Heart right ventricle (tissue), 16 donors: ENCODE measurements at regions not wholly inside any gene's neighbourhood (a gene's known extent, or its start where the extent isn't known, plus 50 kb on each side); places are given as distances from the start of the nearest gene placed in this dataset.

Experiments
- ATAC-seq, 8 donors: fragments of 200-7000 bp; cut with Tn5 transposase; one replicate each; pipeline ENCODE4 v1.9.1; 2020; ENCODE audit warnings: mild to moderate bottlenecking in 8 of 8, moderate library complexity in 8 of 8, moderate number of reproducible peaks in 1 of 8
- DNase-seq, 2 donors: peaks; one replicate each; pipeline ENCODE4 v3.0.0-alpha.2; 2020
- H3K27ac ChIP-seq, 10 donors: fragments of 200-600 bp; sonication (generic) in 2 of 10; one replicate each; pipeline versions ENCODE4 v1.5.0 to v1.8.0; 2020 to 2022; ENCODE audit warnings: mild to moderate bottlenecking in 3 of 10
- H3K27me3 ChIP-seq, 7 donors: fragments of 200-600 bp; one replicate each; pipeline ENCODE4 v1.8.0; 2021 to 2022; ENCODE audit warnings: mild to moderate bottlenecking in 2 of 7
- H3K36me3 ChIP-seq, 9 donors: fragments of 200-600 bp; sonication (generic) in 1 of 9; one replicate each; pipeline versions ENCODE4 v1.5.0 to v1.8.0; 2020 to 2022; ENCODE audit warnings: mild to moderate bottlenecking in 2 of 9
- H3K4me1 ChIP-seq, 9 donors: fragments of 200-600 bp; sonication (generic) in 1 of 9; one replicate each; pipeline versions ENCODE4 v1.5.0 to v1.8.0; 2020 to 2022; ENCODE audit warnings: mild to moderate bottlenecking in 4 of 9
- H3K4me3 ChIP-seq, 10 donors: fragments of 200-600 bp; sonication (generic) in 2 of 10; one replicate each; pipeline versions ENCODE4 v1.5.0 to v1.8.0; 2020 to 2022; ENCODE audit warnings: mild to moderate bottlenecking in 7 of 10, moderate library complexity in 2 of 10
- H3K9me3 ChIP-seq, 11 donors: fragments of 200-600 bp in 10 of 11; sonication (generic) in 2 of 11; one replicate each; pipeline versions ENCODE4 v1.5.0 to v1.8.0; 2013 to 2022; ENCODE audit warnings: mild to moderate bottlenecking in 2 of 11, control low read depth in 1 of 11, moderate library complexity in 1 of 11
- whole genome bisulfite sequencing, 2 donors: extraction: QIAGEN DNeasy Blood & Tissue Kit; methylation state at CpG; one replicate each; pipeline ENCODE4 v1.1.7; 2013; ENCODE audit warnings: inconsistent platforms in 1 of 2; 5-methylcytosine and 5-hydroxymethylcytosine counted together
- intact Hi-C, 10 donors: fragments of 100-400 bp; cut with DNase I; formaldehyde crosslinking; loops; one replicate each; pipeline versions ENCODE4 v1.11.1 to v1.14.2; 2022
- TF ChIP-seq, protein P1 (sequence below), 9 donors: fragments of 200-600 bp; sonication (generic) in 2 of 9; IDR thresholded peaks; one replicate each; pipeline versions ENCODE4 v1.5.0 to v1.8.0; 2021 to 2022; ENCODE audit warnings: antibody characterized with exemption in 9 of 9, mild to moderate bottlenecking in 5 of 9, moderate library complexity in 1 of 9
- donor health status: Arrhythmogenic right ventricular cardiomyopathy.
- donor health status: ischemic (EF 13 %, LVEDD 7.1; RV severe dilation, severe dysfunction).
- donor health status: healthy with polysubstance abuse.
- donor health status: DM: no; HTN: yes; CAD: no.
- donor health status: DM: no; HTN: no; CAD: no.
- donor health status: ischemic (EF 25% LVEDD 6.9; RV normal size, moderate dysfunction).
- donor health status: ischemic (EF 25% LVEDD 5.7; RV mildly dilated, moderate dysfunction).
- donor health status: healthy.
- donor health status: DM: yes; HTN: yes; CAD: no.
- donor health status: Ischemic cardiomyopathy.
- donor health status: ischemic (EF 35%, LVEDD 5.7; RV mildly dilated, moderate dysfunction).
- donor health status: nonischemic (EF 11% LVEDD 7.7; RV severe dilation, severe dysfunction).
- donor health status: DM: yes; HTN: yes; CAD: no.
- donor health status: PGD.
- donor health status: ischemic (EF 29% LVEDD 5.4; RV normal size, mild dysfunction).
- donor health status: nonischemic (EF 23%, LVEDD 6.1; RV moderate dilation, normal function).

- Histone ChIP-seq H3K9me3 (peaks cover 0 to 4% (median 0%) of the 10 kb centered on the region in 11 donors), H3K27me3 (no peaks in the 10 kb centered on the region), H3K36me3 (no peaks in the 10 kb centered on the region), H3K4me1 (no peaks in the 10 kb centered on the region), H3K4me3 (no peak overlapping the region), H3K27ac (no peak overlapping the region)
- ATAC-seq (no peak), DNase-seq (no peak)
- 42 to 46% methylated on average over 5 of the region's 5 CpGs for WGBS, 2 donors
- intact Hi-C loops, result no loop called here
- TF ChIP-seq, protein P1, sequence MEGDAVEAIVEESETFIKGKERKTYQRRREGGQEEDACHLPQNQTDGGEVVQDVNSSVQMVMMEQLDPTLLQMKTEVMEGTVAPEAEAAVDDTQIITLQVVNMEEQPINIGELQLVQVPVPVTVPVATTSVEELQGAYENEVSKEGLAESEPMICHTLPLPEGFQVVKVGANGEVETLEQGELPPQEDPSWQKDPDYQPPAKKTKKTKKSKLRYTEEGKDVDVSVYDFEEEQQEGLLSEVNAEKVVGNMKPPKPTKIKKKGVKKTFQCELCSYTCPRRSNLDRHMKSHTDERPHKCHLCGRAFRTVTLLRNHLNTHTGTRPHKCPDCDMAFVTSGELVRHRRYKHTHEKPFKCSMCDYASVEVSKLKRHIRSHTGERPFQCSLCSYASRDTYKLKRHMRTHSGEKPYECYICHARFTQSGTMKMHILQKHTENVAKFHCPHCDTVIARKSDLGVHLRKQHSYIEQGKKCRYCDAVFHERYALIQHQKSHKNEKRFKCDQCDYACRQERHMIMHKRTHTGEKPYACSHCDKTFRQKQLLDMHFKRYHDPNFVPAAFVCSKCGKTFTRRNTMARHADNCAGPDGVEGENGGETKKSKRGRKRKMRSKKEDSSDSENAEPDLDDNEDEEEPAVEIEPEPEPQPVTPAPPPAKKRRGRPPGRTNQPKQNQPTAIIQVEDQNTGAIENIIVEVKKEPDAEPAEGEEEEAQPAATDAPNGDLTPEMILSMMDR (IDR thresholded peaks at IDR 0.05), result no peak
These were observed 308.9 kb upstream of the LRFN5 start for GRCh38 chr14:41297576-41298327.

DNA sequence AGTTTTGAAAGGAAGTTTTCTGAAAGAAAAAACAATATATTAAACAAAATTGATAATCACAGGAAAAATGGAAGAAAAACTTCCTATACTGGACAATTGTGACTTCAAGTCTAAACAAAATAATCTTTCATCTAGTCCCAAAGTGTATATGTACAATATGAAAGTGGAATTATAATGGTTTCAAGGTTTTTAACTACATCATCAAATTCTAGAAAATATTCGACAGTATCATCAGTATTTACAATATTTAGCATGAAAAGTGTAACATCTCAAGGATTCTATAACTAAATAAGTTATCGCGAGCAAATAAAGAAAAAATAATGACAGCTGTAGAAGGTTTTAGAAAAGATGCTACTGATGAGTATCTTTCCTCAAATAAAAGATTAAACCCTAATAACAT is 310.9 kb upstream of the LRFN5 start:
- TF ChIP-seq, protein P1 (IDR thresholded peaks at IDR 0.05), result no peak
- Histone ChIP-seq H3K27ac (no peak overlapping the region), H3K36me3 (no peaks in the 10 kb centered on the region), H3K27me3 (no peaks in the 10 kb centered on the region), H3K4me3 (no peak overlapping the region), H3K9me3 (peaks cover 0 to 8% (median 0%) of the 10 kb centered on the region in 11 donors), H3K4me1 (no peaks in the 10 kb centered on the region)
- ATAC-seq (no peak), DNase-seq (no peak)
- WGBS, 2 donors, result 90 to 91% methylated on average over 3 of the region's 3 CpGs
- intact Hi-C loops, result no loop called here

GRCh38 chr14:41289025-41289424 is 317.7 kb upstream of the LRFN5 start:
- no peak for DNase-seq
- Histone ChIP-seq H3K27me3 (no peaks in the 10 kb centered on the region), H3K4me1 (no peaks in the 10 kb centered on the region), H3K36me3 (no peaks in the 10 kb centered on the region), H3K9me3 (peaks cover 0 to 8% (median 0%) of the 10 kb centered on the region in 11 donors), H3K4me3 (no peak overlapping the region), H3K27ac (no peak overlapping the region)
- WGBS, 2 donors, result 59 to 63% methylated on average over 5 of the region's 5 CpGs
- ATAC-seq, result no peak
- TF ChIP-seq, protein P1 (IDR thresholded peaks at IDR 0.05), result no peak
- intact Hi-C loops, result no loop called here

DNA sequence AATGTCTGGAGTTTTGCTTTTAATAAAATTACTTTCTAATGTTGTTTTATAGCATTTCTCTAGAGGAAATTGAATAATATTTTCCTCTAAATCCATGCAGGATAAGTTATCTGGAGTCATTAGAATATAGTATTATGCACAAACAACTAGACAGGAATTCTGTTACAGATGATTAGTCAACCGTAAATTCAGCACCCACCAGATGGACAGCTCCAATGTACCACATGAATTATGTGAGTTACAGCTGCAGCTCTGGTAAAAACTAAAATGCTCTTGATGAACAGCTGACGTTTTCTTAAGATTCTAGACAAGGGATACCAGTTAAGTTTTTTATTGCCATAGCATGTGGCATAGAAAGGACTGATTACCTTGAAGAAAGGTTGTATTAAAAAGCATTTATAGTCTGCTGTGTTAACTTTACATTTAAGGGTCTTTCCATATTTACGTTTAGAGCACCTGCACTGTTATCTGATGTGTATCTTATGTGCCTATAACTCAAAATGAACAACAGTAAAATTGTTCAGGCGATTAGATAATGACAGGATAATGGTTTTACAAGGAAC is 321.4 kb upstream of the LRFN5 start:
- no peaks in the 10 kb centered on the region for H3K4me1 ChIP-seq
- ATAC-seq, result no peak
- peak in 1 of 2 donors; percentile 15 for DNase-seq
- H3K36me3 ChIP-seq, result no peaks in the 10 kb centered on the region
- 24 to 26% methylated on average over 4 of the region's 4 CpGs for WGBS, 2 donors
- TF ChIP-seq, protein P1 (IDR thresholded peaks at IDR 0.05), result no peak
- H3K27me3 ChIP-seq, result no peaks in the 10 kb centered on the region
- intact Hi-C loops, result no loop called here
- H3K4me3 ChIP-seq, result no peak overlapping the region
- H3K9me3 ChIP-seq, result peaks cover 0 to 5% (median 0%) of the 10 kb centered on the region in 11 donors
- H3K27ac ChIP-seq, result no peak overlapping the region
